ENCODE measurements at regions not wholly inside any gene's neighbourhood (a gene's known extent, or its start where the extent isn't known, plus 50 kb on each side); places are given as distances from the start of the nearest gene placed in this dataset.

DNA sequence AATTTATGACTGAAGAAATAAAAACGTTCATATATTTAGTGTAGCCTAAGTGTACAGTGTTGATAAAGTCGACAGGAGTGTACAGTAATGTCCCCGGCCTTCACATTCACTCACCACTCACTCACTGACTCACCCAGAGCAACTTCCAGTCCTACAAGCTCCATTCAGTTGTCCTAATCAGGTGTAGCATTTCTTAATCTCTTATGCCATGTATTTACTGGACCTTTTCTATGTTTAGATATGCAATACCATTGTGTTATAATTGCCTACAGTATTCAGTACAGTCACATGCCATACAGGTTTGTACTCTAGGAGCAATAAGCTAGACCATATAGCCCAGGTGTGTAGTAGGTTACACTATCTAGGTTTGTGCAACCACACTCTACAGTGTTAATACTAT, 610.2 kb upstream of the NOX3 start:
- H3K9me3 ChIP-seq (ENCODE audit: control insufficient read depth in 2 of 2, low read length in 2 of 2): no peaks in the 10 kb centered on the region
- no peaks in the 10 kb centered on the region for H3K36me3 ChIP-seq (ENCODE audit: control insufficient read depth in 2 of 2, insufficient read depth in 2 of 2, low read length in 2 of 2)
- no peak overlapping the region for H3K4me3 ChIP-seq (ENCODE audit: low read length in 2 of 2)
- H3K27ac ChIP-seq (ENCODE audit: low read depth in 2 of 2, low read length in 2 of 2): no peak overlapping the region
- H3K27me3 ChIP-seq (ENCODE audit: control insufficient read depth in 2 of 2, insufficient read depth in 2 of 2, low read length in 2 of 2): no peaks in the 10 kb centered on the region
- H3K4me1 ChIP-seq (ENCODE audit: control insufficient read depth in 2 of 2, insufficient read depth in 2 of 2, low read length in 2 of 2): no peaks in the 10 kb centered on the region
- H3K9ac ChIP-seq (ENCODE audit: low read depth in 1 of 2, low read length in 2 of 2): no peak overlapping the region

DNA sequence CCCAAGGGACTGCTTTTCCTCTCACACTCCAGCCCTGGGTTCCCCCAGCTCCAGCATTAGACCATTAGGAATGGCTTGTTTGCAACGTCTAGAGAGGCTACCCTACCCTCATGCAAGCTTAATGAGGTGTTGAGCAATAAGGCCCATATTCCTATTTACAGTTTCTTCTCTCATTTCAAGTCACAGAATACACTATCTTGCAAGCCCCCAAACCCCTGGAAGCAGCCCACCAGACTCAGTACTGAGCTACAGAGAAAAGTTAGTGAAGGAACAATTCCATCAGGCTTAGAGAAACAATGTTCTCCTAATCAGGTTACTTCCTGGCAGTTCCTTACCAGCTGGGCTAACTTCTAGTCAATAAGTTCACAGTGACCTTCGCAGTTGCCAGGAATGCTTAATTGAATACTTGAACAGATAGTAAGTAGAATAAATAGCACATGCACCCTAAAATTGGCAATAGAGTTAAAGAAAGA, 606.5 kb upstream of the NOX3 start:
- Histone ChIP-seq H3K9me3 (ENCODE audit: control insufficient read depth in 2 of 2, low read length in 2 of 2) (no peaks in the 10 kb centered on the region), H3K4me3 (ENCODE audit: low read length in 2 of 2) (no peak overlapping the region), H3K36me3 (ENCODE audit: control insufficient read depth in 2 of 2, insufficient read depth in 2 of 2, low read length in 2 of 2) (no peaks in the 10 kb centered on the region), H3K4me1 (ENCODE audit: control insufficient read depth in 2 of 2, insufficient read depth in 2 of 2, low read length in 2 of 2) (no peaks in the 10 kb centered on the region), H3K27ac (ENCODE audit: low read depth in 2 of 2, low read length in 2 of 2) (no peak overlapping the region), H3K9ac (ENCODE audit: low read depth in 1 of 2, low read length in 2 of 2) (no peak overlapping the region), H3K27me3 (ENCODE audit: control insufficient read depth in 2 of 2, insufficient read depth in 2 of 2, low read length in 2 of 2) (no peaks in the 10 kb centered on the region)

DNA sequence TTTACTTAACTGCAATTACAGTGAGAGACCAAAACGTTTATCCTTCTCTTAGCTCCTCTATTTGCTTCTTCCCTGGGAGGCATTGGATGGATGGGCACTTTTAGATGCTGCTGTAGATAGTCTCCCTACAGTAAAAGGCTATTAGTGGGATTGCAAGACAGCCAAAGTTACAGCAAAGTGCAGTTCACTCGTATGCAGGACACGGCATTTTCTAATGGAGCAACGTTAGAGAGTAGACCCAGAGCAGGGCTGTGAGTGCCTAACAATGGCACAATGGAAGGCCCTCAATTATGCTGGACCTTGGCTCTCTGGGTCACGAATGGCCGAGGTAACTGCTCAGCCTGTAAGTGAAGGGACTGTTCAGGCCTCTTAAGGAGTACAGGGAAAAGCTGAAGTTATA, 605.8 kb upstream of the NOX3 start:
- no peaks in the 10 kb centered on the region for H3K4me1 ChIP-seq (ENCODE audit: control insufficient read depth in 2 of 2, insufficient read depth in 2 of 2, low read length in 2 of 2)
- H3K4me3 ChIP-seq (ENCODE audit: low read length in 2 of 2): no peak overlapping the region
- no peaks in the 10 kb centered on the region for H3K27me3 ChIP-seq (ENCODE audit: control insufficient read depth in 2 of 2, insufficient read depth in 2 of 2, low read length in 2 of 2)
- no peaks in the 10 kb centered on the region for H3K36me3 ChIP-seq (ENCODE audit: control insufficient read depth in 2 of 2, insufficient read depth in 2 of 2, low read length in 2 of 2)
- no peak overlapping the region for H3K27ac ChIP-seq (ENCODE audit: low read depth in 2 of 2, low read length in 2 of 2)
- no peak overlapping the region for H3K9ac ChIP-seq (ENCODE audit: low read depth in 1 of 2, low read length in 2 of 2)
- no peaks in the 10 kb centered on the region for H3K9me3 ChIP-seq (ENCODE audit: control insufficient read depth in 2 of 2, low read length in 2 of 2)

DNA sequence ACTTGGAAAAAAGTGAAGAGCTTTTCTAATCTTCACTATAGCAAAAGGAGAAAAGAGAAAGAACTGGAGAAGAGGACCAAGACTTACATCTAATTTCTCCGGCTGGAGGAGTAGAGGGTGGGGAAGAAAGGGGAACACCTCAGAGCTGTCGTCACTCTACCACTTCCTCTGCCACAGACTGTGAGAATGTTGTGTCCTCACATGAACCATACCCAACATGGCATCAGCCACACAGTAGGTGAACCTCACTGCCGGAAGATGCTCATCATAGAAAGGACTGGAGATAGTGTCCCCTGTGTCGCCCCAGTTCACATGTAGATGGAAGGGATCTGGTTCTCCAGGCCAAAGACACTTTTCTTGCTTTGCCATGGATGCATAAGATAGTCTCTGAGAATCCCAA, 604.4 kb upstream of the NOX3 start:
- no peak overlapping the region for H3K4me3 ChIP-seq (ENCODE audit: low read length in 2 of 2)
- H3K27ac ChIP-seq (ENCODE audit: low read depth in 2 of 2, low read length in 2 of 2): no peak overlapping the region
- no peak overlapping the region for H3K9ac ChIP-seq (ENCODE audit: low read depth in 1 of 2, low read length in 2 of 2)
- no peaks in the 10 kb centered on the region for H3K27me3 ChIP-seq (ENCODE audit: control insufficient read depth in 2 of 2, insufficient read depth in 2 of 2, low read length in 2 of 2)
- H3K9me3 ChIP-seq (ENCODE audit: control insufficient read depth in 2 of 2, low read length in 2 of 2): no peaks in the 10 kb centered on the region
- H3K36me3 ChIP-seq (ENCODE audit: control insufficient read depth in 2 of 2, insufficient read depth in 2 of 2, low read length in 2 of 2): no peaks in the 10 kb centered on the region
- no peaks in the 10 kb centered on the region for H3K4me1 ChIP-seq (ENCODE audit: control insufficient read depth in 2 of 2, insufficient read depth in 2 of 2, low read length in 2 of 2)

DNA sequence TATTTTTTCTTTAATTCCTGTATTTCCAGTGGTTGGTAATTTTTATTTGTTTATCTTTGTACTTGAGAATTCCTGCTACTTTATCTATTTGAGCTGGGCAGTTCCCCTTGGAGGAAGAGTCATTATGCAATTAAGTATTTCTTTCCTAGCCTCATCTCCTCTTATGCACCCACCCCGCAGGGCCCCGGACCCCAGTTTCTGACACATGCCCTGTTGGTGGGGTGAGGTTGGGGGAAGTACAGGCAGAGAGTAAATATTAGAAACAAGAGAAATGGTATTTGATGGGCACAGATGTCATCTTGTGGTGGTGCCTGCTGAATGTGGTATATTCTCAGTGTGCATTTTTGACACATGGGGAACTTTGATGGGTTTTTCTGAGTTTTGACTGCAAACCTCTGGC, 602.7 kb upstream of the NOX3 start:
- H3K4me3 ChIP-seq (ENCODE audit: low read length in 2 of 2): no peak overlapping the region
- H3K4me1 ChIP-seq (ENCODE audit: control insufficient read depth in 2 of 2, insufficient read depth in 2 of 2, low read length in 2 of 2): no peaks in the 10 kb centered on the region
- H3K9me3 ChIP-seq (ENCODE audit: control insufficient read depth in 2 of 2, low read length in 2 of 2): no peaks in the 10 kb centered on the region
- no peak overlapping the region for H3K27ac ChIP-seq (ENCODE audit: low read depth in 2 of 2, low read length in 2 of 2)
- no peaks in the 10 kb centered on the region for H3K27me3 ChIP-seq (ENCODE audit: control insufficient read depth in 2 of 2, insufficient read depth in 2 of 2, low read length in 2 of 2)
- no peak overlapping the region for H3K9ac ChIP-seq (ENCODE audit: low read depth in 1 of 2, low read length in 2 of 2)
- no peaks in the 10 kb centered on the region for H3K36me3 ChIP-seq (ENCODE audit: control insufficient read depth in 2 of 2, insufficient read depth in 2 of 2, low read length in 2 of 2)

DNA sequence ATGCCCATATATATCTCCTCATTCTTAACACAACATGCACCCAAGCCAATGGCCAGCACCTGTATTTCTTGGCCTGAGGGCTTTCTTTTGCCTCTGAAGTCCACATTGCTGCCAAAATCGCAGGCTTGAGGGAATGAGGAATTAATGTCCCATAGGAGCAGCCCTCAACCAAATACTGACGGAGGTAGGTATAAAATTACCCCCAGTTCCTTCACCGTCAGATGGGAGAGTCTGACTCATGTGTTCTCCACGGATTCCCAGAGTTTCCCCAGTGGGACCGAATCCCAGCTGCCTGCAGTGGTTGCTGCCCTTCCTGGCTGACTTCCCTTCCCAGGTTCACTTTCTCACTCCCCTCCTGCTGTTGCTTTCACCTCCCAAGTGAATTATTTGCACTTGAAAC, 602.2 kb upstream of the NOX3 start:
- Histone ChIP-seq H3K4me1 (ENCODE audit: control insufficient read depth in 2 of 2, insufficient read depth in 2 of 2, low read length in 2 of 2) (no peaks in the 10 kb centered on the region), H3K27ac (ENCODE audit: low read depth in 2 of 2, low read length in 2 of 2) (no peak overlapping the region), H3K4me3 (ENCODE audit: low read length in 2 of 2) (no peak overlapping the region), H3K9ac (ENCODE audit: low read depth in 1 of 2, low read length in 2 of 2) (no peak overlapping the region), H3K36me3 (ENCODE audit: control insufficient read depth in 2 of 2, insufficient read depth in 2 of 2, low read length in 2 of 2) (no peaks in the 10 kb centered on the region), H3K27me3 (ENCODE audit: control insufficient read depth in 2 of 2, insufficient read depth in 2 of 2, low read length in 2 of 2) (no peaks in the 10 kb centered on the region), H3K9me3 (ENCODE audit: control insufficient read depth in 2 of 2, low read length in 2 of 2) (no peaks in the 10 kb centered on the region)

DNA sequence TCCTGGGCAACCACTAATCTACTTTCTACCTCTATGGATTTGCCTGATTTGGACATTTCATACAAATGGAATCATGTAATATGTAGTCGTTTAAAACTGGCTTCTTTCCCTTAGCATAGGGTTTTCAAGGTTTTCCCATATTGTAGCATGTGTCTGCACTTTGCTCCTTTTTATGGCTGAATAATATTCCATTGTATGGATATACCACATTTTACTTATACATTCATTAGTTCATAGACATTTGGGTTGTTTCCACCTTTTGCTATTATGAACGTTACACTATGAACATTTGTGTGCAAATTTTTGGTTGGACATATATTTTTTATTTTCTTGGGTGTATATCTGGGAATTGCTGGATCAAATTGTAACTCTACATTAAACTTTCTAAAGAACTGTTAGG, 600.4 kb upstream of the NOX3 start:
- no peak overlapping the region for H3K27ac ChIP-seq (ENCODE audit: low read depth in 2 of 2, low read length in 2 of 2)
- no peaks in the 10 kb centered on the region for H3K36me3 ChIP-seq (ENCODE audit: control insufficient read depth in 2 of 2, insufficient read depth in 2 of 2, low read length in 2 of 2)
- no peaks in the 10 kb centered on the region for H3K27me3 ChIP-seq (ENCODE audit: control insufficient read depth in 2 of 2, insufficient read depth in 2 of 2, low read length in 2 of 2)
- H3K4me1 ChIP-seq (ENCODE audit: control insufficient read depth in 2 of 2, insufficient read depth in 2 of 2, low read length in 2 of 2): no peaks in the 10 kb centered on the region
- no peaks in the 10 kb centered on the region for H3K9me3 ChIP-seq (ENCODE audit: control insufficient read depth in 2 of 2, low read length in 2 of 2)
- H3K4me3 ChIP-seq (ENCODE audit: low read length in 2 of 2): no peak overlapping the region
- no peak overlapping the region for H3K9ac ChIP-seq (ENCODE audit: low read depth in 1 of 2, low read length in 2 of 2)

DNA sequence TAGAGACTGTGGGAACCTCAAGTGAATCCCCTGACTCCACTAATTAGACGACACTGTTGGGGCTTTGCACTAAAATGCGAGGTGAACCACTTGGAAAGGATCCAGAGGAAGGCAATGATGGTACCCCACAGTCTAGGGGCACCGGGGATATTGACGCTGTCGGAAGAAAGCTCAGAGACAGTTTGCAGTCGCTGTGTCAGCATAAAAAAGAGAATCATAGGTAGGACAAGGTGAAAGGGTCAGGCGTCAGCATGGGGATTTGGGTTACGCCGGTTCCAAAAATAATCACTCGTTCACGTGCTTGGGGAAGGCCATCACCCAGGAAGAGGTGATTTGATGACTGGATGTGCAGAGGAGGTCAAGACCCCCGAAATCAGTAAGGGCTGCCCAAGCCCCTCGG, 598.0 kb upstream of the NOX3 start:
- Histone ChIP-seq H3K27me3 (ENCODE audit: control insufficient read depth in 2 of 2, insufficient read depth in 2 of 2, low read length in 2 of 2) (no peaks in the 10 kb centered on the region), H3K9ac (ENCODE audit: low read depth in 1 of 2, low read length in 2 of 2) (no peak overlapping the region), H3K4me1 (ENCODE audit: control insufficient read depth in 2 of 2, insufficient read depth in 2 of 2, low read length in 2 of 2) (no peaks in the 10 kb centered on the region), H3K9me3 (ENCODE audit: control insufficient read depth in 2 of 2, low read length in 2 of 2) (no peaks in the 10 kb centered on the region), H3K27ac (ENCODE audit: low read depth in 2 of 2, low read length in 2 of 2) (no peak overlapping the region), H3K36me3 (ENCODE audit: control insufficient read depth in 2 of 2, insufficient read depth in 2 of 2, low read length in 2 of 2) (no peaks in the 10 kb centered on the region), H3K4me3 (ENCODE audit: low read length in 2 of 2) (no peak overlapping the region)

DNA sequence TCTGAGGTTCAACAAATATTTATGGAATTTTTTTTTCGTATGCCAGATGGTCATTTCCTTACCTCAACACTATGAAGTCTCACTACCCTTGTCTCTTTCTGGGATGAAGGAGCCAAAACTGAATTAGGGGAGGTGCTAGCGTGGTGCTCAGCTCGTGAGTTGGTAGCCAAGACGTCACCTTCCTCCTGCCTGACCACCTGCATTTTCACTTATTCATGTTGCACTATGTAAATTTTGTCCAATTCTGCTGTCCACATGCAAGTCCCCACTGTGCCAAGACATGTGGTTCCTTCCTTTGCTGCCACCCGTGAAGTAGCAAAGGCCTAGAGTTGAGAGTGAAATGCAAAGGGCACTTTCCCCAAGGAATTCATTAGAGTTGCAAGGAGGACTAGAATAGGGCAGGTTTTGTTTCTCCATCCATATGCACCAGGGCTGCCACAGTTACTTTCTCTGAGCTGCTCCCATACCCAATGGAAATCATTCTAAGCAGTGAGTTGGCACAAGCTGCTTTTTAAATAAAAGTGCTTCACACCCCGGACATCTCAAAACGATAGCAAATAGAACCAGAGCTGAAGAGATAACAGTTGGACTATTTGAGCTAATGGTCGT, 591.3 kb upstream of the NOX3 start:
- H3K27ac ChIP-seq (ENCODE audit: low read depth in 2 of 2, low read length in 2 of 2): no peak overlapping the region

DNA sequence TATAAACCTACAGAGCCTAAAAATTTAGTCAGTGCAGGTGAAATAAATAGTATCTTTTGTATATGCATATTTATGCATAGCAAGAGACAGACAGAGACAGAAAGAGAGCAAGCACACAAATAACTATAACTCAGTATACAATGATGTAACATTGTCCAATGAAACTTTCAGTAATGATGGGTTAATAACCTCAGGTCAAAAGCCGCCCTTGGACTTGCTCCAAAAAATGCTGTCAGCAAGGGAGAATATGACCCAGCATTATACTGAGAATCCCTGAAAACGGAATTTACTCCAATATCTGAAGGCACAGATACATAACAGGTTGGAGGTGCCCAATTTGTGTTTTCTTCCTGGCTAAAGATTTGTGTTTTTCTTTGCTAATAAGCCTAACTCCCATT, 590.6 kb upstream of the NOX3 start:
- Histone ChIP-seq H3K4me3 (ENCODE audit: low read length in 2 of 2) (no peak overlapping the region), H3K9me3 (ENCODE audit: control insufficient read depth in 2 of 2, low read length in 2 of 2) (no peaks in the 10 kb centered on the region), H3K27ac (ENCODE audit: low read depth in 2 of 2, low read length in 2 of 2) (no peak overlapping the region), H3K4me1 (ENCODE audit: control insufficient read depth in 2 of 2, insufficient read depth in 2 of 2, low read length in 2 of 2) (no peaks in the 10 kb centered on the region), H3K27me3 (ENCODE audit: control insufficient read depth in 2 of 2, insufficient read depth in 2 of 2, low read length in 2 of 2) (no peaks in the 10 kb centered on the region), H3K36me3 (ENCODE audit: control insufficient read depth in 2 of 2, insufficient read depth in 2 of 2, low read length in 2 of 2) (no peaks in the 10 kb centered on the region), H3K9ac (ENCODE audit: low read depth in 1 of 2, low read length in 2 of 2) (no peak overlapping the region)

More for the DNA sequence above, 591.3 kb upstream of the NOX3 start:
- no peak overlapping the region for H3K9ac ChIP-seq (ENCODE audit: low read depth in 1 of 2, low read length in 2 of 2)
- H3K4me1 ChIP-seq (ENCODE audit: control insufficient read depth in 2 of 2, insufficient read depth in 2 of 2, low read length in 2 of 2): no peaks in the 10 kb centered on the region
- H3K27me3 ChIP-seq (ENCODE audit: control insufficient read depth in 2 of 2, insufficient read depth in 2 of 2, low read length in 2 of 2): no peaks in the 10 kb centered on the region
- no peaks in the 10 kb centered on the region for H3K9me3 ChIP-seq (ENCODE audit: control insufficient read depth in 2 of 2, low read length in 2 of 2)
- H3K4me3 ChIP-seq (ENCODE audit: low read length in 2 of 2): no peak overlapping the region
- H3K36me3 ChIP-seq (ENCODE audit: control insufficient read depth in 2 of 2, insufficient read depth in 2 of 2, low read length in 2 of 2): no peaks in the 10 kb centered on the region

Data from mucosa of rectum (tissue), 2 donors.